Endothelial cell of umbilical vein (primary cell): ENCODE measurements at regions not wholly inside any gene's neighbourhood (a gene's known extent, or its start where the extent isn't known, plus 50 kb on each side); places are given as distances from the start of the nearest gene placed in this dataset.

Experiments
- BruUV-seq: library from RNA; stranded (reverse); fragments of 400-500 nt; replicated peaks from 2 replicates; lab custom pipeline; 2021; lab: Mats Ljungman, UMichigan
- CTCF ChIA-PET: fragments of 300-600, 350-600 bp; sonication (Branson Sonifier 250); formaldehyde crosslinking; loops from one replicate; lab custom pipeline; 2021; ENCODE audit warnings: antibody characterized with exemption, inconsistent platforms; lab: Charles Lee
- POLR2A ChIA-PET: fragments of 300-600, 350-600 bp; sonication (Branson Sonifier 250); formaldehyde crosslinking; loops from one replicate; lab custom pipeline; 2021; ENCODE audit warnings: antibody characterized with exemption, inconsistent platforms; lab: Charles Lee
- DNase-seq: peaks from one replicate; pipeline ENCODE4 v3.0.0-alpha.2; 2011; ENCODE audit warnings: low read depth, low spot score
- FAIRE-seq: peaks from 2 replicates; lab custom pipeline; 2011; peaks lifted over from hg19 to GRCh38; lab: Jason Lieb, UNC
- H2AFZ ChIP-seq: 2 replicates; pipeline ENCODE4 v1.6.0; 2012; ENCODE audit warnings: low read depth, low read length, control low read depth, inconsistent platforms
- H3K27ac ChIP-seq: 2 replicates; pipeline ENCODE4 v1.5.1; 2011; ENCODE audit warnings: low read depth, mild to moderate bottlenecking, control low read depth, low read length, moderate library complexity; ENCODE audit not compliant: insufficient read depth
- H3K27me3 ChIP-seq, 2 experiments: 2 replicates each; pipeline versions ENCODE4 v1.6.0 to v1.6.1; 2011; ENCODE audit warnings: low read length in 2 of 2, mixed read lengths in 1 of 2; ENCODE audit not compliant: control insufficient read depth in 2 of 2, insufficient read depth in 2 of 2
- H3K36me3 ChIP-seq, 2 experiments: 2 replicates in 1 of 2; 3 replicates in 1 of 2; pipeline ENCODE4 v1.5.1; 2011; ENCODE audit warnings: low read length in 2 of 2, mild to moderate bottlenecking in 1 of 2, moderate library complexity in 1 of 2; ENCODE audit not compliant: control insufficient read depth in 2 of 2, insufficient read depth in 2 of 2; ENCODE audit errors: extremely low read depth in 1 of 2
- H3K4me1 ChIP-seq: 3 replicates; pipeline ENCODE4 v1.5.1; 2011; ENCODE audit warnings: mild to moderate bottlenecking, low read length; ENCODE audit not compliant: control insufficient read depth, insufficient read depth; ENCODE audit errors: extremely low read depth
- H3K4me2 ChIP-seq: 2 replicates; pipeline ENCODE4 v1.6.1; 2011; ENCODE audit warnings: low read length, control low read depth, mixed read lengths; ENCODE audit not compliant: insufficient read depth
- H3K4me3 ChIP-seq, 3 experiments: fragments of 200-600 bp in 1 of 3; sonication (generic), shearing (Covaris generic) in 1 of 3; replicated peaks in 1 of 3; 2 replicates each; pipeline ENCODE4 v1.5.1; 2011 to 2016; ENCODE audit warnings: control low read depth in 3 of 3, low read length in 3 of 3, mild to moderate bottlenecking in 2 of 3, inconsistent platforms in 1 of 3, low read depth in 1 of 3, moderate library complexity in 1 of 3; ENCODE audit not compliant: insufficient read depth in 1 of 3
- H3K79me2 ChIP-seq: 2 replicates; pipeline ENCODE4 v1.6.0; 2012; ENCODE audit warnings: low read length, inconsistent platforms; ENCODE audit not compliant: control insufficient read depth, insufficient read depth
- H3K9ac ChIP-seq: replicated peaks from 2 replicates; pipeline ENCODE3; 2011; ENCODE audit warnings: low read length, control low read depth; ENCODE audit not compliant: insufficient read depth; ENCODE audit errors: extremely low read depth
- H3K9me1 ChIP-seq: replicated peaks from 3 replicates; pipeline ENCODE4 v1.6.0; 2011; ENCODE audit warnings: mild to moderate bottlenecking, low read length; ENCODE audit not compliant: control insufficient read depth, insufficient read depth; ENCODE audit errors: extremely low read depth
- H3K9me3 ChIP-seq: replicated peaks from 2 replicates; pipeline ENCODE4 v1.5.1; 2012; ENCODE audit warnings: low read length, inconsistent platforms; ENCODE audit not compliant: control insufficient read depth, insufficient read depth
- H4K20me1 ChIP-seq: replicated peaks from 2 replicates; pipeline ENCODE3; 2011; ENCODE audit warnings: mild to moderate bottlenecking, low read length; ENCODE audit not compliant: control insufficient read depth, insufficient read depth; ENCODE audit errors: extremely low read depth
- EZH2 ChIP-seq: IDR thresholded peaks from 2 replicates; pipeline ENCODE4 v1.6.1; 2012; ENCODE audit warnings: borderline replicate concordance, low read depth, mild to moderate bottlenecking, moderate library complexity, low read length, inconsistent platforms; ENCODE audit not compliant: severe bottlenecking
- FOS ChIP-seq: IDR thresholded peaks from 2 replicates; pipeline ENCODE4 v1.6.1; 2011; ENCODE audit warnings: mild to moderate bottlenecking, low read length, moderate library complexity, borderline replicate concordance; ENCODE audit not compliant: insufficient read depth
- GATA2 ChIP-seq: IDR thresholded peaks from 2 replicates; pipeline ENCODE4 v1.7.0; 2011; ENCODE audit warnings: low read depth, mild to moderate bottlenecking, moderate library complexity, mixed read lengths, low read length; ENCODE audit not compliant: insufficient read length, insufficient read depth
- JUN ChIP-seq: IDR thresholded peaks from 2 replicates; pipeline ENCODE4 v1.6.1; 2011; ENCODE audit warnings: borderline replicate concordance, low read depth; ENCODE audit not compliant: insufficient read length, insufficient read depth
- MYC ChIP-seq: IDR thresholded peaks from one replicate; pipeline ENCODE4 v1.6.1; 2011; ENCODE audit warnings: mild to moderate bottlenecking, low read depth, low read length
- POLR2A ChIP-seq: IDR thresholded peaks from 2 replicates; pipeline ENCODE4 v1.6.1; 2012; ENCODE audit warnings: low read depth, mild to moderate bottlenecking, control low read depth, low read length
- POLR2AphosphoS5 ChIP-seq: IDR thresholded peaks from 2 replicates; pipeline ENCODE4 v1.6.1; 2012; ENCODE audit warnings: low read depth, mild to moderate bottlenecking, control low read depth, low read length, moderate library complexity; ENCODE audit not compliant: insufficient read depth
- dilution Hi-C: fragments of 300-500 bp; cut with MboI; formaldehyde crosslinking; loops from one replicate; pipeline ENCODE4 v1.15.0; 2019; ENCODE audit warnings: low sequenced_read_pairs; ENCODE audit not compliant: extremely low pct_ligation_motif_present
- intact Hi-C: fragments of 100-400 bp; cut with micrococcal nuclease; formaldehyde crosslinking; loops from one replicate; pipeline ENCODE4 v1.10.0; 2022
- TF ChIP-seq, protein P1 (sequence below), 2 donors: IDR thresholded peaks; 1 replicate in 1 of 2; 2 replicates in 1 of 2; pipeline ENCODE4 v1.5.1; 2011; ENCODE audit warnings: low read length in 2 of 2, mild to moderate bottlenecking in 2 of 2, moderate library complexity in 2 of 2, control low read depth in 1 of 2, inconsistent platforms in 1 of 2, low read depth in 1 of 2; ENCODE audit not compliant: insufficient read depth in 1 of 2; ENCODE audit errors: extremely low read depth in 1 of 2
- TF ChIP-seq, protein P2 (sequence below): IDR thresholded peaks from 2 replicates; pipeline ENCODE4 v1.6.1; 2011; ENCODE audit not compliant: insufficient read depth, insufficient read length

DNA sequence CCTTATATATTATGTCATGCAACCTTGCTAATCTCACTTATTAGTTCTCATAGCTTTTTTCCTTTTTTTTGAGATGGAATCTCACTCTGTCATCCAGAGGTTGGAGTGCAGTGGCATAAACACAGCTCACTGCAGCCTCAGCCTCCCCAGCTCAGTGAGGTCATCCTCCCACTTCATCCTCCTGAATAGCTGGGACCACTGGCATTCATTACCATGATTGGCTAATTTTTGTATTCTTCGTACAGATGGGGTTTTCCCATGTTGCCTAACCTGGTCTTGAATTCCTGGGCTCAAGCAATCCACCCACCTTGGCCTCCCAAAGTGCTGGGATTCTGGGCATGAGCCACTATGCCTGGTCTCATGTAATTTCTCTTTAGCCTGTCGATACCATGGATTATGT, 89.1 kb upstream of the TRIM24 start:
- Histone ChIP-seq H4K20me1 (no peaks in the 10 kb centered on the region), H3K27ac (no peak overlapping the region), H3K4me2 (no peak overlapping the region), H3K79me2 (no peaks in the 10 kb centered on the region), H3K27me3 (no peaks in the 10 kb centered on the region), H3K4me3 (no peak overlapping the region), H3K4me1 (no peaks in the 10 kb centered on the region), H3K9ac (no peak overlapping the region), H3K36me3 (no peaks in the 10 kb centered on the region), H2AFZ (no peak overlapping the region), H3K9me3 (no peaks in the 10 kb centered on the region), H3K9me1 (no peaks in the 10 kb centered on the region)
- FAIRE-seq (no peak), DNase-seq (no peak)
- TF ChIP-seq EZH2 (no peak), MYC (no peak), POLR2A (no peak), JUN (no peak), FOS (no peak), POLR2AphosphoS5 (no peak), GATA2 (no peak)
- TF ChIP-seq, protein P1, sequence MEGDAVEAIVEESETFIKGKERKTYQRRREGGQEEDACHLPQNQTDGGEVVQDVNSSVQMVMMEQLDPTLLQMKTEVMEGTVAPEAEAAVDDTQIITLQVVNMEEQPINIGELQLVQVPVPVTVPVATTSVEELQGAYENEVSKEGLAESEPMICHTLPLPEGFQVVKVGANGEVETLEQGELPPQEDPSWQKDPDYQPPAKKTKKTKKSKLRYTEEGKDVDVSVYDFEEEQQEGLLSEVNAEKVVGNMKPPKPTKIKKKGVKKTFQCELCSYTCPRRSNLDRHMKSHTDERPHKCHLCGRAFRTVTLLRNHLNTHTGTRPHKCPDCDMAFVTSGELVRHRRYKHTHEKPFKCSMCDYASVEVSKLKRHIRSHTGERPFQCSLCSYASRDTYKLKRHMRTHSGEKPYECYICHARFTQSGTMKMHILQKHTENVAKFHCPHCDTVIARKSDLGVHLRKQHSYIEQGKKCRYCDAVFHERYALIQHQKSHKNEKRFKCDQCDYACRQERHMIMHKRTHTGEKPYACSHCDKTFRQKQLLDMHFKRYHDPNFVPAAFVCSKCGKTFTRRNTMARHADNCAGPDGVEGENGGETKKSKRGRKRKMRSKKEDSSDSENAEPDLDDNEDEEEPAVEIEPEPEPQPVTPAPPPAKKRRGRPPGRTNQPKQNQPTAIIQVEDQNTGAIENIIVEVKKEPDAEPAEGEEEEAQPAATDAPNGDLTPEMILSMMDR (IDR thresholded peaks at IDR 0.05; ENCODE audit: extremely low read depth in 1 of 2, insufficient read depth in 1 of 2, low read depth in 1 of 2, low read length in 2 of 2): no peak
- TF ChIP-seq, protein P2, sequence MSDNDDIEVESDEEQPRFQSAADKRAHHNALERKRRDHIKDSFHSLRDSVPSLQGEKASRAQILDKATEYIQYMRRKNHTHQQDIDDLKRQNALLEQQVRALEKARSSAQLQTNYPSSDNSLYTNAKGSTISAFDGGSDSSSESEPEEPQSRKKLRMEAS: no peak
- dilution Hi-C loops (no loop called here), intact Hi-C loops (no loop called here)
- ChIA-PET POLR2A (no interaction called here), CTCF (no interaction called here)
- no TSS peak for BruUV-seq
